K562 (cell line): ENCODE measurements at regions not wholly inside any gene's neighbourhood (a gene's known extent, or its start where the extent isn't known, plus 50 kb on each side); places are given as distances from the start of the nearest gene placed in this dataset.

Experiments
- ATAC-seq: fragments of 200-7000 bp; cut with Tn5 transposase; 3 replicates; pipeline ENCODE4 v1.9.1; 2020; ENCODE audit warnings: moderate library complexity
- BruUV-seq: library from RNA; stranded (reverse); fragments of 400-500 nt; replicated peaks from 2 replicates; lab custom pipeline; 2021; lab: Mats Ljungman, UMichigan
- CTCF ChIA-PET: fragments of 300-600 bp; formaldehyde crosslinking; extraction: SDS; loops from one replicate; lab custom pipeline; 2021; ENCODE audit warnings: low intra/inter-chr PET ratio; lab: Yijun Ruan, JAX
- POLR2A ChIA-PET: fragments of 300-600, 350-650 bp; sonication (Branson Sonifier 250); formaldehyde crosslinking; extraction: SDS; loops from one replicate; lab custom pipeline; 2021; ENCODE audit warnings: antibody characterized with exemption, inconsistent platforms; lab: Yijun Ruan, JAX
- DNase-seq, 4 experiments: peaks; one replicate each; pipeline versions ENCODE4 v3.0.0 to v3.0.0-alpha.2; 2011 to 2018; ENCODE audit warnings: low spot score in 3 of 4, mixed read lengths in 3 of 4; ENCODE audit errors: extremely low read depth in 1 of 4
- FAIRE-seq: peaks from 2 replicates; lab custom pipeline; 2011; peaks lifted over from hg19 to GRCh38; lab: Jason Lieb, UNC
- H2AFZ ChIP-seq: 2 replicates; pipeline ENCODE4 v1.6.0; 2011; ENCODE audit warnings: low read depth, low read length, control low read depth, inconsistent platforms
- H3K27ac ChIP-seq: fragments of 200-600 bp; 3 replicates; pipeline ENCODE4 v1.8.0; 2011; ENCODE audit warnings: low read depth, mild to moderate bottlenecking, control low read depth, inconsistent platforms, low read length, moderate library complexity, mixed read lengths; ENCODE audit errors: extremely low read depth
- H3K27me3 ChIP-seq, 2 experiments: fragments of 300-600 bp in 1 of 2; 2 replicates in 1 of 2; 3 replicates in 1 of 2; pipeline versions ENCODE4 v1.6.0 to v1.8.0; 2011; ENCODE audit warnings: inconsistent platforms in 2 of 2, low read length in 2 of 2, mild to moderate bottlenecking in 1 of 2, mixed read lengths in 1 of 2, moderate library complexity in 1 of 2; ENCODE audit not compliant: control insufficient read depth in 2 of 2, insufficient read depth in 2 of 2
- H3K36me3 ChIP-seq: fragments of 300-600 bp; 3 replicates; pipeline ENCODE4 v1.8.0; 2011; ENCODE audit warnings: mild to moderate bottlenecking, low read length, inconsistent platforms; ENCODE audit not compliant: control insufficient read depth, insufficient read depth
- H3K4me1 ChIP-seq, 2 experiments: fragments of 200-600 bp in 1 of 2; replicated peaks in 1 of 2; 2 replicates in 1 of 2; 3 replicates in 1 of 2; pipeline versions ENCODE4 v1.5.1 to v1.8.0; 2011; ENCODE audit warnings: inconsistent platforms in 2 of 2, low read length in 2 of 2, mild to moderate bottlenecking in 1 of 2, mixed read lengths in 1 of 2, moderate library complexity in 1 of 2; ENCODE audit not compliant: control insufficient read depth in 2 of 2, insufficient read depth in 2 of 2
- H3K4me2 ChIP-seq: 2 replicates; pipeline ENCODE4 v1.6.1; 2011; ENCODE audit warnings: low read length, control low read depth, inconsistent platforms, mixed read lengths; ENCODE audit not compliant: insufficient read depth
- H3K4me3 ChIP-seq: fragments of 200-600 bp; sonication (generic), shearing (Covaris generic); 2 replicates; pipeline ENCODE4 v1.5.1; 2016; ENCODE audit warnings: control low read depth, inconsistent platforms
- H3K79me2 ChIP-seq: fragments of 200-600 bp; 3 replicates; pipeline ENCODE4 v1.8.0; 2011; ENCODE audit warnings: low read length, inconsistent platforms; ENCODE audit not compliant: control insufficient read depth, insufficient read depth
- H3K9ac ChIP-seq, 2 experiments: 2 replicates each; pipeline versions ENCODE4 v1.6.0 to v1.6.1; 2011; ENCODE audit warnings: low read depth in 2 of 2, low read length in 2 of 2, control low read depth in 1 of 2, inconsistent platforms in 1 of 2, mild to moderate bottlenecking in 1 of 2, mixed read lengths in 1 of 2; ENCODE audit not compliant: insufficient read depth in 1 of 2
- H3K9me1 ChIP-seq: one replicate; pipeline ENCODE4 v1.6.0; 2011; ENCODE audit warnings: inconsistent platforms, mild to moderate bottlenecking, low read length, moderate library complexity; ENCODE audit not compliant: control insufficient read depth, insufficient read depth
- H3K9me3 ChIP-seq: replicated peaks from 2 replicates; pipeline ENCODE4 v1.5.1; 2011; ENCODE audit warnings: low read depth, low read length, inconsistent platforms; ENCODE audit not compliant: control insufficient read depth, insufficient read depth
- H4K20me1 ChIP-seq: replicated peaks from 2 replicates; pipeline ENCODE4 v1.6.1; 2011; ENCODE audit warnings: low read length, inconsistent platforms, mixed read lengths; ENCODE audit not compliant: control insufficient read depth, insufficient read depth
- ADNP ChIP-seq: fragments of 200-800 bp; sonication (Bioruptor generic); IDR thresholded peaks from 2 replicates; pipeline ENCODE4 v1.6.1; 2016; ENCODE audit warnings: missing genetic modification characterization, missing compliant biosample characterization
- BCL6 ChIP-seq: fragments of 250-450 bp; sonication (Bioruptor Pico); IDR thresholded peaks from 2 replicates; pipeline ENCODE4 v1.4.0; 2020
- BCOR ChIP-seq: fragments of 450-650 bp; IDR thresholded peaks from 2 replicates; pipeline ENCODE4 v1.6.1; 2016
- FOSL1 ChIP-seq: fragments of 200-800 bp; sonication (Bioruptor generic); conservative IDR thresholded peaks from 2 replicates; pipeline ENCODE4 v1.6.1; 2016; ENCODE audit warnings: missing genetic modification characterization, missing compliant biosample characterization
- FOXK2 ChIP-seq, 2 experiments: fragments of 450-650 bp; IDR thresholded peaks in 1 of 2; conservative IDR thresholded peaks in 1 of 2; 2 replicates each; pipeline ENCODE4 v1.6.1; 2016; ENCODE audit warnings: low read depth in 2 of 2, mild to moderate bottlenecking in 1 of 2
- HIVEP1 ChIP-seq: fragments of 250-450 bp; sonication (Bioruptor Pico); IDR thresholded peaks from 2 replicates; pipeline ENCODE4 v1.4.0; 2020; ENCODE audit warnings: mild to moderate bottlenecking
- KAT8 ChIP-seq: fragments of 450-650 bp; IDR thresholded peaks from 2 replicates; pipeline ENCODE4 v1.6.1; 2016; ENCODE audit warnings: low read depth, mild to moderate bottlenecking
- SMAD2 ChIP-seq: fragments of 150-350 bp; IDR thresholded peaks from 2 replicates; pipeline ENCODE4 v1.6.1; 2014; ENCODE audit warnings: low read depth, mild to moderate bottlenecking, low read length
- SREBF2 ChIP-seq: sonication (generic); formaldehyde crosslinking; IDR thresholded peaks from 2 replicates; pipeline ENCODE4 v1.4.0; 2020; ENCODE audit warnings: mild to moderate bottlenecking, missing genetic modification reagents
- SRF ChIP-seq, 2 experiments: fragments of 250-450, 450-650 bp in 1 of 2; sonication (Bioruptor Pico) in 1 of 2; sonication (generic) in 1 of 2; formaldehyde crosslinking; IDR thresholded peaks; 2 replicates each; pipeline versions ENCODE4 v1.5.0 to v1.5.1; 2020 to 2022; ENCODE audit warnings: mild to moderate bottlenecking in 1 of 2, missing genetic modification reagents in 1 of 2
- TGIF2 ChIP-seq: sonication (generic); formaldehyde crosslinking; IDR thresholded peaks from 2 replicates; pipeline ENCODE4 v1.8.1; 2022; ENCODE audit warnings: mild to moderate bottlenecking, missing genetic modification reagents, moderate library complexity
- ZNF197 ChIP-seq: fragments of 200-800 bp; sonication (Bioruptor generic); IDR thresholded peaks from 2 replicates; pipeline ENCODE4 v1.6.1; 2016; ENCODE audit warnings: low read depth, missing genetic modification characterization, missing compliant biosample characterization
- ZNF232 ChIP-seq: sonication (generic); formaldehyde crosslinking; IDR thresholded peaks from 2 replicates; pipeline ENCODE4 v1.8.0; 2022; ENCODE audit warnings: mild to moderate bottlenecking, missing genetic modification reagents
- ZNF431 ChIP-seq: sonication (generic); formaldehyde crosslinking; IDR thresholded peaks from 2 replicates; pipeline ENCODE4 v1.8.0; 2022; ENCODE audit warnings: mild to moderate bottlenecking, missing genetic modification reagents
- WGBS: fragments of 100-300 bp; shearing (Covaris generic); methylation state at CpG from one replicate; pipeline ENCODE4 v1.1.6; 2016; ENCODE audit warnings: low coverage, mixed read lengths; ENCODE audit not compliant: insufficient coverage; ENCODE audit errors: missing lambda C conversion rate; 5-methylcytosine and 5-hydroxymethylcytosine counted together
- in situ Hi-C: fragments of 300-500 bp; cut with MboI; formaldehyde crosslinking; loops from 4 replicates; pipeline ENCODE4 v1.15.0; 2018; ENCODE audit warnings: inconsistent platforms, mixed read lengths
- intact Hi-C: fragments of 100-400 bp; cut with micrococcal nuclease; formaldehyde crosslinking; loops from 2 replicates; pipeline ENCODE4 v1.14.2; 2022
- TF ChIP-seq, protein P1 (sequence below): sonication (generic); formaldehyde crosslinking; IDR thresholded peaks from 2 replicates; pipeline ENCODE4 v1.8.0; 2022; ENCODE audit warnings: mild to moderate bottlenecking, low read depth, missing genetic modification reagents
- TF ChIP-seq, protein P2 (sequence below): fragments of 250-450 bp; sonication (Bioruptor Pico); IDR thresholded peaks from 2 replicates; pipeline ENCODE4 v1.5.1; 2021; ENCODE audit warnings: mild to moderate bottlenecking
- TF ChIP-seq, protein P3 (sequence below): fragments of 250-450 bp; sonication (Bioruptor Pico); IDR thresholded peaks from 2 replicates; pipeline ENCODE4 v1.5.0; 2020; ENCODE audit warnings: mild to moderate bottlenecking

DNA sequence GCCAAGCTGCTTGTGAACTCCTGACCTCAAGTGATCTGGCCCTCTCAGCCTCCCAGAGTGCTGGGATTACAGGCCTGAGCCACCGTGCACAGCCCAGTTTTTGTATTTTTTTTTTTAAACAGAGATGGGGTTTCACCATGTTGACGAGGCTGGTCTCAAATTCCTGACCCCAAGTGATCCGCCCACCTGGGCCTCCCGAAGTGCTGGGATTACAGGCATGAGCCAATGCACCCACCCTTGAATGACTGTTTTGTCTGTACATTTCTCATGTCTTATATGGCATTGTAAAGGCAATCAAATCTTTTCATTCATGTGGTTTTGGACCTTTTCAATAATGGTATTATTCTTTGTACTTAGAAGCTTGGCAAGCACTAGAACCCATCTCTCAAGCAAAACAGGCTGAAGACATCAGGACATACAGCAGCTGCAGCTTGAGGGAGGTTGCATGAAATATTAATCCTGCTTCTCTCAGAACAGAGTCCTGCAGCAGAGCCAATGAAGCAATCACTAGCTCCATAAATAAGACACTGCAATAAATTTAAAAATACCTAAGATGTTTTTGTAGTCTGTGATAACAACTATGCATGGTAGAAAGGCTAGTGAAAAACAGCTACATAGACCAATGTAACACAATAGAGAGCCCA lies 209.9 kb downstream of the TUBA3C start (continued):
- TF ChIP-seq, protein P1, sequence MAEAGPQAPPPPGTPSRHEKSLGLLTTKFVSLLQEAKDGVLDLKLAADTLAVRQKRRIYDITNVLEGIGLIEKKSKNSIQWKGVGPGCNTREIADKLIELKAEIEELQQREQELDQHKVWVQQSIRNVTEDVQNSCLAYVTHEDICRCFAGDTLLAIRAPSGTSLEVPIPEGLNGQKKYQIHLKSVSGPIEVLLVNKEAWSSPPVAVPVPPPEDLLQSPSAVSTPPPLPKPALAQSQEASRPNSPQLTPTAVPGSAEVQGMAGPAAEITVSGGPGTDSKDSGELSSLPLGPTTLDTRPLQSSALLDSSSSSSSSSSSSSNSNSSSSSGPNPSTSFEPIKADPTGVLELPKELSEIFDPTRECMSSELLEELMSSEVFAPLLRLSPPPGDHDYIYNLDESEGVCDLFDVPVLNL (CRISPR knock-in tag), result no peak
- TF ChIP-seq BCOR, result no peak
- TF ChIP-seq HIVEP1, result no peak
- no peak for TF ChIP-seq ADNP (tag)
- TF ChIP-seq SRF (CRISPR knock-in tag; IDR thresholded peaks at IDR 0.05), result no peak
- no peak for TF ChIP-seq FOXK2 (conservative IDR thresholded peaks at IDR 0.05 in 1 of 2, IDR thresholded peaks at IDR 0.05 in 1 of 2; ENCODE audit: low read depth in 2 of 2)
- TF ChIP-seq TGIF2 (CRISPR knock-in tag), result no peak
- TF ChIP-seq SREBF2 (CRISPR knock-in tag), result no peak

DNA sequence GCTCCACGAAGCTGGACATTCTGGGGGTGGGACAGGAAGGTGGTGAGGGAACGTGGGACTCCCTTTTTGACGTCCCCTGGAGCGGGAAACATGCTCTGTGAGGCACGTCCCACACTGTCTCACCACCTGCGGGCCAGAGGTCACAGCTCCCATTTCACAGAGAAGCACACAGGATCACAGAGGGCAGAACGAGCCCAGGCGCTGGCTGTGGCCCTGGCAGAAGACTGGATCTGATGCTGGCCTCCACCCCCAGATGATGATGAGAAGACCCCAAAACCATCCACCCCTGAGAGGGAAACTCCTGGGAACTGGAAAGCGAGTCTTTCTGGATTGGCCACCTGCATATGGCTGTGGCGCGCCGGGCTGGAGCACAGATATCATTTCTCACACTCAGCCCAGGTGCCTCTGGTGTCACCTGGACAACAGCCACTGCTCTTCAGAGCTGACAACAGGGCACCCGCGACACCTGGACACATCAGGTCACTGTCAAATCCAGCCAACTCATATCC lies 216.2 kb downstream of the TUBA3C start:
- ATAC-seq (no peak), FAIRE-seq (no peak), DNase-seq (no peak)
- Histone ChIP-seq H3K27ac (no peak overlapping the region), H2AFZ (no peak overlapping the region), H3K36me3 (no peaks in the 10 kb centered on the region), H3K9me1 (no peaks in the 10 kb centered on the region), H3K4me2 (no peak overlapping the region), H3K4me1 (no peaks in the 10 kb centered on the region), H4K20me1 (no peaks in the 10 kb centered on the region), H3K27me3 (peaks cover 0 to 15% of the 10 kb centered on the region in 2 experiments; a peak in 3 of 5 replicates), H3K9me3 (no peaks in the 10 kb centered on the region), H3K9ac (no peak overlapping the region), H3K79me2 (no peaks in the 10 kb centered on the region), H3K4me3 (no peak overlapping the region)
- CTCF ChIA-PET, result no interaction called here
- in situ Hi-C loops, result no loop called here
- BruUV-seq, result no TSS peak
- POLR2A ChIA-PET, result interaction anchor here (0.7 kb wide), 1 partner anchor 10 kb away, joined by 4 read pairs; no protein-coding TSS in a partner anchor
- WGBS, result 4% methylated on average over 9 of the region's 14 CpGs
- intact Hi-C loops, result no loop called here
- no peak for TF ChIP-seq ZNF431 (CRISPR knock-in tag)
- TF ChIP-seq FOSL1 (tag), result no peak
- TF ChIP-seq, protein P2, sequence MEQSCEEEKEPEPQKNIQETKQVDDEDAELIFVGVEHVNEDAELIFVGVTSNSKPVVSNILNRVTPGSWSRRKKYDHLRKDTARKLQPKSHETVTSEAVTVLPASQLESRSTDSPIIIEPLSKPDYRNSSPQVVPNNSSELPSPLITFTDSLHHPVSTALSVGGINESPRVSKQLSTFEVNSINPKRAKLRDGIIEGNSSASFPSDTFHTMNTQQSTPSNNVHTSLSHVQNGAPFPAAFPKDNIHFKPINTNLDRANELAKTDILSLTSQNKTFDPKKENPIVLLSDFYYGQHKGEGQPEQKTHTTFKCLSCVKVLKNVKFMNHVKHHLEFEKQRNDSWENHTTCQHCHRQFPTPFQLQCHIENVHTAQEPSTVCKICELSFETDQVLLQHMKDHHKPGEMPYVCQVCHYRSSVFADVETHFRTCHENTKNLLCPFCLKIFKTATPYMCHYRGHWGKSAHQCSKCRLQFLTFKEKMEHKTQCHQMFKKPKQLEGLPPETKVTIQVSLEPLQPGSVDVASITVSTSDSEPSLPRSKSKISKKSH, result no peak
- no peak for TF ChIP-seq ZNF197
- no peak for TF ChIP-seq ZNF232 (CRISPR knock-in tag)
- no peak for TF ChIP-seq KAT8
- TF ChIP-seq SMAD2, result no peak
- no peak for TF ChIP-seq BCL6 (CRISPR knock-in tag)
- TF ChIP-seq, protein P3, sequence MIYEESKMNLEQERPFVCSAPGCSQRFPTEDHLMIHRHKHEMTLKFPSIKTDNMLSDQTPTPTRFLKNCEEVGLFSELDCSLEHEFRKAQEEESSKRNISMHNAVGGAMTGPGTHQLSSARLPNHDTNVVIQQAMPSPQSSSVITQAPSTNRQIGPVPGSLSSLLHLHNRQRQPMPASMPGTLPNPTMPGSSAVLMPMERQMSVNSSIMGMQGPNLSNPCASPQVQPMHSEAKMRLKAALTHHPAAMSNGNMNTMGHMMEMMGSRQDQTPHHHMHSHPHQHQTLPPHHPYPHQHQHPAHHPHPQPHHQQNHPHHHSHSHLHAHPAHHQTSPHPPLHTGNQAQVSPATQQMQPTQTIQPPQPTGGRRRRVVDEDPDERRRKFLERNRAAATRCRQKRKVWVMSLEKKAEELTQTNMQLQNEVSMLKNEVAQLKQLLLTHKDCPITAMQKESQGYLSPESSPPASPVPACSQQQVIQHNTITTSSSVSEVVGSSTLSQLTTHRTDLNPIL (CRISPR knock-in tag), result no peak
